Endothelial cell of umbilical vein (primary cell): ENCODE measurements at regions not wholly inside any gene's neighbourhood (a gene's known extent, or its start where the extent isn't known, plus 50 kb on each side); places are given as distances from the start of the nearest gene placed in this dataset.

ENCODE experiments used
- BruUV-seq: library from RNA; stranded (reverse); fragments of 400-500 nt; replicated peaks from 2 replicates; lab custom pipeline; 2021; lab: Mats Ljungman, UMichigan
- CTCF ChIA-PET: fragments of 300-600, 350-600 bp; sonication (Branson Sonifier 250); formaldehyde crosslinking; loops from one replicate; lab custom pipeline; 2021; ENCODE audit warnings: antibody characterized with exemption, inconsistent platforms; lab: Charles Lee
- POLR2A ChIA-PET: fragments of 300-600, 350-600 bp; sonication (Branson Sonifier 250); formaldehyde crosslinking; loops from one replicate; lab custom pipeline; 2021; ENCODE audit warnings: antibody characterized with exemption, inconsistent platforms; lab: Charles Lee
- DNase-seq: peaks from one replicate; pipeline ENCODE4 v3.0.0-alpha.2; 2011; ENCODE audit warnings: low read depth, low spot score
- FAIRE-seq: peaks from 2 replicates; lab custom pipeline; 2011; peaks lifted over from hg19 to GRCh38; lab: Jason Lieb, UNC
- H2AFZ ChIP-seq: 2 replicates; pipeline ENCODE4 v1.6.0; 2012; ENCODE audit warnings: low read depth, low read length, control low read depth, inconsistent platforms
- H3K27ac ChIP-seq: 2 replicates; pipeline ENCODE4 v1.5.1; 2011; ENCODE audit warnings: low read depth, mild to moderate bottlenecking, control low read depth, low read length, moderate library complexity; ENCODE audit not compliant: insufficient read depth
- H3K27me3 ChIP-seq, 2 experiments: 2 replicates each; pipeline versions ENCODE4 v1.6.0 to v1.6.1; 2011; ENCODE audit warnings: low read length in 2 of 2, mixed read lengths in 1 of 2; ENCODE audit not compliant: control insufficient read depth in 2 of 2, insufficient read depth in 2 of 2
- H3K36me3 ChIP-seq, 2 experiments: 2 replicates in 1 of 2; 3 replicates in 1 of 2; pipeline ENCODE4 v1.5.1; 2011; ENCODE audit warnings: low read length in 2 of 2, mild to moderate bottlenecking in 1 of 2, moderate library complexity in 1 of 2; ENCODE audit not compliant: control insufficient read depth in 2 of 2, insufficient read depth in 2 of 2; ENCODE audit errors: extremely low read depth in 1 of 2
- H3K4me1 ChIP-seq: 3 replicates; pipeline ENCODE4 v1.5.1; 2011; ENCODE audit warnings: mild to moderate bottlenecking, low read length; ENCODE audit not compliant: control insufficient read depth, insufficient read depth; ENCODE audit errors: extremely low read depth
- H3K4me2 ChIP-seq: 2 replicates; pipeline ENCODE4 v1.6.1; 2011; ENCODE audit warnings: low read length, control low read depth, mixed read lengths; ENCODE audit not compliant: insufficient read depth
- H3K4me3 ChIP-seq, 3 experiments: fragments of 200-600 bp in 1 of 3; sonication (generic), shearing (Covaris generic) in 1 of 3; replicated peaks in 1 of 3; 2 replicates each; pipeline ENCODE4 v1.5.1; 2011 to 2016; ENCODE audit warnings: control low read depth in 3 of 3, low read length in 3 of 3, mild to moderate bottlenecking in 2 of 3, inconsistent platforms in 1 of 3, low read depth in 1 of 3, moderate library complexity in 1 of 3; ENCODE audit not compliant: insufficient read depth in 1 of 3
- H3K79me2 ChIP-seq: 2 replicates; pipeline ENCODE4 v1.6.0; 2012; ENCODE audit warnings: low read length, inconsistent platforms; ENCODE audit not compliant: control insufficient read depth, insufficient read depth
- H3K9ac ChIP-seq: replicated peaks from 2 replicates; pipeline ENCODE3; 2011; ENCODE audit warnings: low read length, control low read depth; ENCODE audit not compliant: insufficient read depth; ENCODE audit errors: extremely low read depth
- H3K9me1 ChIP-seq: replicated peaks from 3 replicates; pipeline ENCODE4 v1.6.0; 2011; ENCODE audit warnings: mild to moderate bottlenecking, low read length; ENCODE audit not compliant: control insufficient read depth, insufficient read depth; ENCODE audit errors: extremely low read depth
- H3K9me3 ChIP-seq: replicated peaks from 2 replicates; pipeline ENCODE4 v1.5.1; 2012; ENCODE audit warnings: low read length, inconsistent platforms; ENCODE audit not compliant: control insufficient read depth, insufficient read depth
- H4K20me1 ChIP-seq: replicated peaks from 2 replicates; pipeline ENCODE3; 2011; ENCODE audit warnings: mild to moderate bottlenecking, low read length; ENCODE audit not compliant: control insufficient read depth, insufficient read depth; ENCODE audit errors: extremely low read depth
- FOS ChIP-seq: IDR thresholded peaks from 2 replicates; pipeline ENCODE4 v1.6.1; 2011; ENCODE audit warnings: mild to moderate bottlenecking, low read length, moderate library complexity, borderline replicate concordance; ENCODE audit not compliant: insufficient read depth
- GATA2 ChIP-seq: IDR thresholded peaks from 2 replicates; pipeline ENCODE4 v1.7.0; 2011; ENCODE audit warnings: low read depth, mild to moderate bottlenecking, moderate library complexity, mixed read lengths, low read length; ENCODE audit not compliant: insufficient read length, insufficient read depth
- JUN ChIP-seq: IDR thresholded peaks from 2 replicates; pipeline ENCODE4 v1.6.1; 2011; ENCODE audit warnings: borderline replicate concordance, low read depth; ENCODE audit not compliant: insufficient read length, insufficient read depth
- MAX ChIP-seq: IDR thresholded peaks from 2 replicates; pipeline ENCODE4 v1.6.1; 2011; ENCODE audit not compliant: insufficient read depth, insufficient read length
- MYC ChIP-seq: IDR thresholded peaks from one replicate; pipeline ENCODE4 v1.6.1; 2011; ENCODE audit warnings: mild to moderate bottlenecking, low read depth, low read length
- POLR2A ChIP-seq: IDR thresholded peaks from 2 replicates; pipeline ENCODE4 v1.6.1; 2012; ENCODE audit warnings: low read depth, mild to moderate bottlenecking, control low read depth, low read length
- POLR2AphosphoS5 ChIP-seq: IDR thresholded peaks from 2 replicates; pipeline ENCODE4 v1.6.1; 2012; ENCODE audit warnings: low read depth, mild to moderate bottlenecking, control low read depth, low read length, moderate library complexity; ENCODE audit not compliant: insufficient read depth
- dilution Hi-C: fragments of 300-500 bp; cut with MboI; formaldehyde crosslinking; loops from one replicate; pipeline ENCODE4 v1.15.0; 2019; ENCODE audit warnings: low sequenced_read_pairs; ENCODE audit not compliant: extremely low pct_ligation_motif_present
- intact Hi-C: fragments of 100-400 bp; cut with micrococcal nuclease; formaldehyde crosslinking; loops from one replicate; pipeline ENCODE4 v1.10.0; 2022
- TF ChIP-seq, protein P1 (sequence below), 2 donors: IDR thresholded peaks; 1 replicate in 1 of 2; 2 replicates in 1 of 2; pipeline ENCODE4 v1.5.1; 2011; ENCODE audit warnings: low read length in 2 of 2, mild to moderate bottlenecking in 2 of 2, moderate library complexity in 2 of 2, control low read depth in 1 of 2, inconsistent platforms in 1 of 2, low read depth in 1 of 2; ENCODE audit not compliant: insufficient read depth in 1 of 2; ENCODE audit errors: extremely low read depth in 1 of 2

- no peak for FAIRE-seq
- no peaks in the 10 kb centered on the region for H3K36me3 ChIP-seq
- peaks cover 2 to 4% of the 10 kb centered on the region in 2 experiments for H3K27me3 ChIP-seq
- POLR2A ChIA-PET, result no interaction called here
- intact Hi-C loops (no loop called here), dilution Hi-C loops (no loop called here)
- H3K9me1 ChIP-seq, result no peaks in the 10 kb centered on the region
- no peak overlapping the region for H3K4me3 ChIP-seq
- H4K20me1 ChIP-seq, result no peaks in the 10 kb centered on the region
- DNase-seq, result no peak
- H2AFZ ChIP-seq, result no peak overlapping the region
- no peak overlapping the region for H3K4me2 ChIP-seq
- no peak overlapping the region for H3K27ac ChIP-seq
- H3K79me2 ChIP-seq, result no peaks in the 10 kb centered on the region
- H3K9ac ChIP-seq, result no peak overlapping the region
- H3K4me1 ChIP-seq, result no peaks in the 10 kb centered on the region
- CTCF ChIA-PET, result no interaction called here
- BruUV-seq, result no TSS peak
- no peaks in the 10 kb centered on the region for H3K9me3 ChIP-seq
- TF ChIP-seq, protein P1, sequence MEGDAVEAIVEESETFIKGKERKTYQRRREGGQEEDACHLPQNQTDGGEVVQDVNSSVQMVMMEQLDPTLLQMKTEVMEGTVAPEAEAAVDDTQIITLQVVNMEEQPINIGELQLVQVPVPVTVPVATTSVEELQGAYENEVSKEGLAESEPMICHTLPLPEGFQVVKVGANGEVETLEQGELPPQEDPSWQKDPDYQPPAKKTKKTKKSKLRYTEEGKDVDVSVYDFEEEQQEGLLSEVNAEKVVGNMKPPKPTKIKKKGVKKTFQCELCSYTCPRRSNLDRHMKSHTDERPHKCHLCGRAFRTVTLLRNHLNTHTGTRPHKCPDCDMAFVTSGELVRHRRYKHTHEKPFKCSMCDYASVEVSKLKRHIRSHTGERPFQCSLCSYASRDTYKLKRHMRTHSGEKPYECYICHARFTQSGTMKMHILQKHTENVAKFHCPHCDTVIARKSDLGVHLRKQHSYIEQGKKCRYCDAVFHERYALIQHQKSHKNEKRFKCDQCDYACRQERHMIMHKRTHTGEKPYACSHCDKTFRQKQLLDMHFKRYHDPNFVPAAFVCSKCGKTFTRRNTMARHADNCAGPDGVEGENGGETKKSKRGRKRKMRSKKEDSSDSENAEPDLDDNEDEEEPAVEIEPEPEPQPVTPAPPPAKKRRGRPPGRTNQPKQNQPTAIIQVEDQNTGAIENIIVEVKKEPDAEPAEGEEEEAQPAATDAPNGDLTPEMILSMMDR (IDR thresholded peaks at IDR 0.05; ENCODE audit: extremely low read depth in 1 of 2, insufficient read depth in 1 of 2, low read depth in 1 of 2, low read length in 2 of 2), result no peak
- TF ChIP-seq MAX, result no peak
- no peak for TF ChIP-seq GATA2
- TF ChIP-seq FOS, result no peak
- TF ChIP-seq MYC, result no peak
- no peak for TF ChIP-seq POLR2A
Measured at GRCh38 chr13:50566646-50567045, 276.8 kb downstream of the DLEU7 start.

- POLR2A ChIA-PET, result no interaction called here
- H3K4me3 ChIP-seq, result no peak overlapping the region
- no TSS peak for BruUV-seq
Measured at GRCh38 chr13:50572129-50572528, 271.4 kb downstream of the DLEU7 start.

More at GRCh38 chr13:50572129-50572528, 271.4 kb downstream of the DLEU7 start:
- Histone ChIP-seq H3K4me2 (no peak overlapping the region), H3K27ac (no peak overlapping the region), H4K20me1 (no peaks in the 10 kb centered on the region), H3K9me3 (no peaks in the 10 kb centered on the region), H3K79me2 (no peaks in the 10 kb centered on the region), H3K9ac (no peak overlapping the region), H3K27me3 (peaks cover 0 to 4% of the 10 kb centered on the region in 2 experiments), H3K9me1 (no peaks in the 10 kb centered on the region), H2AFZ (no peak overlapping the region), H3K4me1 (no peaks in the 10 kb centered on the region), H3K36me3 (no peaks in the 10 kb centered on the region)
- DNase-seq, result no peak
- dilution Hi-C loops, result no loop called here
- intact Hi-C loops, result no loop called here
- no peak for FAIRE-seq
- CTCF ChIA-PET, result no interaction called here
- no peak for TF ChIP-seq GATA2
- TF ChIP-seq FOS, result no peak
- TF ChIP-seq JUN, result no peak
- no peak for TF ChIP-seq MYC
- TF ChIP-seq MAX, result no peak
- TF ChIP-seq POLR2AphosphoS5, result no peak
- TF ChIP-seq POLR2A, result no peak
